NCI-H1105 treated with DMSO at 0.1 percent for 48 hours (cell line): ENCODE measurements at regions not wholly inside any gene's neighbourhood (a gene's known extent, or its start where the extent isn't known, plus 50 kb on each side); places are given as distances from the start of the nearest gene placed in this dataset.

Source experiments
- DNase-seq: peaks from one replicate; lab custom pipeline; 2025; lab: John Stamatoyannopoulos, UW

DNA sequence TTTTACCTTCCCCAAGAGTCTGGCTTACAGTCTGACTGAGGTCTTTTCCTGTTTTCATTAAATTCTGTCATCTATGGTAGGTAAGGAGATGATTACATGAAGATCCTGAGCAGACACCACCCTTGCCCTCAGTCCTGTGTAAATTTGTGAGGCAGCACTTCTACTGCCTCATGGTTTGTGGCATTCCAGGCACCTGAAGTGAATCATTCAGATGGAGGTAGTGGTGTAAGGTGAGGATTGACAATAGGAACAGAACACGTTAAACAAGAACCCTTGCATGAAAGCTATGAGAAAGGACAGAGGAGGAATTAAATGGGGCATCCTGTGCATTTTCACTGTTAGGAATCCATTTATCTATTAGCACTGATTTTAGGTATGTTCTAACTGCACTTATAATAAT is 618.6 kb downstream of the TLL1 start:
- no peak for DNase-seq

DNA sequence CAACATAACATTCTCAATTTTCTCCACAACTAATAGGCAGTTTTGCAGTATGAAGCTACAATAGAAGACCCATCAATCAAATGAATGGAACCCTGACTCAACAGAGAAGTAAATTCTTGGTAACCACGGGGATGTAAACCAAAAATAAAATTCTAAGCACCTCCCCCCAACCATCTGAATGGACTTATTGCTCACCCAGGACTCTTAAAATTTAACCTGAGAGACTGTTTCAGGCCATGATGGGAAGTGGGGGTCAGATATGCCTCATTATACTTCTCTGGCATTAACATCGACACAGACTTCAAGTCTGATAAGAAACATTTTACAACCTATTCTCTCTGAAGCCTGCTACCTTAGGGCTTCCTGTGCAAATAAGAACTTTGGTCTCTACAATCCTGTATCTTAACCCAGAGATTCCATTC is 620.9 kb downstream of the TLL1 start:
- no peak for DNase-seq

DNA sequence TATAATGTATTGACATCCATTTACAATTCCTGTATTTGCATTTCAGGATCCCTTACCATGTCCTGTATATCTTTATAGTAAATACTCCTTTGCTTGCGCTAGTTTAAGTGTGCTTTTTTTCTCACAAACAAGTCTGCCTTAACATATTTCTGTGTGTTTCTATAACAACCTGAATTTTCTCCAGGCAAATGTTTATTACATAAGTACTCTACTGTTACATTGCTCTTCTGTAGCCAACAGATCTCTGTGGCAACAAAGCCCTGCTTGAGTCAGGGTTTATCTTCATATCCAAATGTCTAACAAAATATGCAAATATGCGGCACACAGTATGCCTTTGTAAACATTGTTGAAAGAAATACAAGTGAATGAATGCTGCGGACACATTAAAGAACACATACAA is 625.5 kb downstream of the TLL1 start:
- DNase-seq, result no peak

DNA sequence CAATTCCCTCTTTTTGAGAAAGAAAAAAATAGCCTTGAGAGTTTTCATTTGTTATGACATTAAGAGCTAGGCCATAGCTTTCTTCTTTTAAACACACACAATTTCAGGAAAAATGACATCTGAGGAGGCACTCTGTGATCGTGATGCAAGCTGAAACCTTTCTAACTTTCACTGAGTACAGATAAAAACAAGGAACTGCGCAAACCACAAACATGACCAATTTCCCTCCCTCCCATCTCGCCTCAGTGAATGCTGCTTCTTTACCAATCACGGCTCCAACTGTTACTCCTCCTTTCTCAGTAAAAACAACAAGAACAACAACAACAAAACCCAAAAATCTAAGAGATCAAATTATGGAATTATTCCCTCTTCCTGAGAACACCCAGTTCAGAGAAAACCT is 626.8 kb downstream of the TLL1 start:
- DNase-seq, result no peak

DNA sequence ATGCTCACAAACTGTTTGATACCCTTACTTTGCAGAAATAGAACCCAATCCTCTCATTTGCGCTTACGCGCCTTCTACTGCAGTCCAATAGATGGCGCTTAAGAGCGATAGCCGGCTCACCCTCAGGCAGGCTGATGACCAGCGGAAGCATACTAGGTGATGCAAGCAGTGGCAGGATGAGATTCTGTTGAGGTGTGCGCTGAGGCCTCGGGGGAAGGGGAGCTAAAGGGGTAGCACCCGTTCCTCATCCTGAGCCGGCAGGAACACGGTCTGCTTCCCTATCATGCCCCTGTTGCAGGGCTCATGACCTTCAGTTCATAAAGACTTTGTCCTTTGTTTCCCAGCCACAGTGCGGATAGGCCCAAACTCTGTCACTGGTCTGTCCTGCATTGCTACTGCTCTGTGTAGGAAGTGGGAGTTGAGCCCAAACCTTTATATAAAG is 628.9 kb downstream of the TLL1 start:
- DNase-seq, result no peak

DNA sequence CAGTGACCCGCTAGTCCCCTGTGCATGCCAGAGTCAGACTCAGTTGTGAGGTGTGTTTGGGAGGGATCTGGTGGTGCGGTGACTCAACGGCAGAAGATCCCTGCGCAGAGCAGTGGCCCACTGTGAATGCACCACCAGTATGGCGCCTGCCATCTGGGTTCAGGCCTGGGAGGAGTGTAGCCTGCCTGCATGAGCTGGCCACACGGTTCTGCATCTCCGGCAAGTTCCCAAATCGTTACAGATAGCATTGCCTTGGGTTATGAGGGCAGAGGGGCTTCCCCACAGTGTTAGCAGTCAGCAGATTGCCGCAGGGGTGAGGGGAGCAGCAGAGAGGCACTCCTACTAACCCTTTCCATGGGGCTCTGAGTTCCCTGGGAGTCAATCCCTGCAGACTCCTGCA is 629.6 kb downstream of the TLL1 start:
- DNase-seq, result no peak

DNA sequence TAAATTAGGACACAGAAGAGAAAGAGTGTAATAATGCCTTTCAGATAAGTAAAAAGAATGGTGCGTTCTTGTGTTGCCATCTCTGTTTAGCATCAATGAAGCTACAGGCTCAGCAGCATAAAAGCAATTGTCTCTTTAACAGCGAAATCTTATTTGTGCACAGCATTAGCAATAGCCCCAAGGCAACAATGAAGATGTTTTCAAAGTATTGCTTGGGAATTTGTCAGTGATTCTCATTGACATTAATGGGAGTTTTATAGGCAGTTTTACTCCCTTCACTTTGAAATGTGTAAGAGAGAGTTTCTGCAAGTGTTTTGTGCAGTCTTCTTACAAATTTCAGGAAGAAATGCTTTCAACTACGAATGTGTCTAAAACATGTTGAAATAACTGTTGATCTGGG is 633.0 kb downstream of the TLL1 start:
- DNase-seq, result no peak

DNA sequence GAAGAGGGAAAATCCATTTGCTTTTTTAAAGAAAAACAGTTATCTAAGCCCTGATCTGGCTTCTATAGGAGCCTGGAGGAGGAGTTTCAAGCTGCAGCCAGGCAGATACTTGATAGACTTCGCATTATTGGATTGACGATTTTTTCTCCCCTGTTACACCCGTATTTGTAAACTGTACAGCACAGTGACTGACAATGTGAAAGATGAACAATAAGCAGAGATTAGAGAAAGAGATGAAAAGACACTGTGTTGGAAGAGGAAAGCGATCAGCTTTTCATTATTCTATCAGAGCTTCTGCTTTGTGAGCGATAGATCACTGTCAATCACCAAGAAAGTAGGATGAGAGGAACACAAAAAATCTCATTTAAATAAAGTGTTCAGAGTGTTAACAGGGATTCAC is 639.2 kb downstream of the TLL1 start:
- DNase-seq, result no peak

DNA sequence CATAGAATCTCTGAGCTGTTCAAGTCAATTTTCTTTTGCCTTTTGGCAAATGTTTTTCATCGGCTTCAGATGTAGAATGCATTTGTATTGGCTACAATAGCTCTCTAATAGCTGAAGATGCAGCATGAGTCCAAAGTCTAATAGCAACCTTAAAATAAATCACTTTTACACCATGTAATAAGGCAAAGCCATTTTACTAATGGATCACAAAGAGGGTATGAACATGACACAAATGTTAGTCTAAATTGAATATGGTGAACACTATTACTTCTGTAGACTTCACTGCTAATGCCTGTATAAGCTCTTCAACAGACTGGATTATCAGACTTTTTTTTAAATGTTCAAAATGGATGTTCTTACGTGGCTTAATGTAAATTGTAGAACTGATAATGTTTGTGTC is 645.3 kb downstream of the TLL1 start:
- DNase-seq, result peak; percentile 88

DNA sequence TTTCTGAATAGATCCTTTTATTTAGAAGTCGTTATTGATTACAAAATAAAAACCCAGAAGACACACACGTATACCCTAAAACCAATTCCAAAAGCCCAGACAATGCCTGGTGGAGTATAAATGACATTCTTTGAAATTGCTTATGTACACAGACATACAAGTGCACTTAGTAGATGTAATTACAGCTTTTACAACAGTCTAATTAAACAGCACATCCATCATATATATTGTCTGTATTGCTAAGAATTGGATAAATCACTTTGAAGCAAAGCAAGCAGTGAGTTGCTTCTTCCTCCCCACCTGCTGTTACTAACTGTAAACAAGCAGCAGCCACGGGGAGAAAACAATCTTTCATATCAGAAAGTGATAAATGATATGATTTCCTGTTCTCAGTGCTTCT is 645.7 kb downstream of the TLL1 start:
- DNase-seq, result peak; percentile 93

DNA sequence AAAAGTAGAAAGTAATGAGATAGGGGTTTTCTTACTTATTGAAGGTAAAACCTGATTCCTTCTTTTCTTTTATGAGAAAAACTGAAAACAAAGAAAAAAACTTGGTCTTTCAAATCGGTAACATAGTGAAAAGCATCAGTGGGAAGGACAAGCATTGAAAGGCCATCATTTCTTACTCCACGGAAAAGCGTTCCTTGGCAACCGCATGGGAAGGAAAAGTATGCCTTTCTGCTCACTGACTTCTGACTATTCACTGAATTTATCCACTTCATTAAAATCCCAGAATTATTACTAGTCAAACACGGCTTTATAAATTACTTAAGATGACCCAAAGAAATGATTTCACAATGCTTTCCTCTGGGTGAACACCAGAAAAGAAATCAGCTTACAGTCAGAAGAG is 646.7 kb downstream of the TLL1 start:
- no peak for DNase-seq

DNA sequence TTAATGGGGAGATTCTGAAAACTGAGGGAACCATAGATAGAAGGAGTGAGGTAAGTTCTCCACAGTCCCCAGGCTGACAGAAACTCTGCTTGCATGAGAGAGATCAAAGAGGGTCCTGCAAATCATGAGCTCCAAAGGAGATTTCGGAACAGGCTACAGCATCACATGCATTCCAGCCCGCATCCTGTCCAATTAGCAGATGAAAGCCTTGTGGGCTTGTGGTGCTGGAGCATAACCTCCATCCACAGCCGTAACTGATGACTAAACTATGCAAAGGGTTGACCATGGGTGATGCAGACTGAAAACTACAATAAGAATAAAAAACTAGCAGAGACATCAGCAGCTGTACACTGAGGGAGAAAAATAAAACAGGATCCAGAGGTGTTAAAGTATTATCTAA is 654.5 kb downstream of the TLL1 start:
- no peak for DNase-seq

DNA sequence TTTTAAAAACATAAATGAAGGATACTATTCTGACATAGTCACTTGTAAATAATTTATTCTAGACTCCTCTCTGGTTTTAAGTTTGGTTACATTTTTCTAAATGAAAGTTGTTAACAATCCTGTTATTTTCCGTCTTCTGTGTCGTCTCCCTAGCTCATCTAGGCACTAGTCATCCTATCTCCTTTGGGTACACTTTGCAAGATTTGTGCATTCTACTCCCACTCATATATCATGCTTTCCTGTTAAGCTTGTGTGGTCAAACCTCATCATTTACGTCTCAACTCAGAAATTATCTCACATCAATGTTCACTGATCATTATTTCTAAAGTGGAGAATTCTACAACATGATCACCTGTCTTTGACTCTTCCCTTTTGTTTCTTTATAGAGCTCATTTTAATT is 658.7 kb downstream of the TLL1 start:
- no peak for DNase-seq

DNA sequence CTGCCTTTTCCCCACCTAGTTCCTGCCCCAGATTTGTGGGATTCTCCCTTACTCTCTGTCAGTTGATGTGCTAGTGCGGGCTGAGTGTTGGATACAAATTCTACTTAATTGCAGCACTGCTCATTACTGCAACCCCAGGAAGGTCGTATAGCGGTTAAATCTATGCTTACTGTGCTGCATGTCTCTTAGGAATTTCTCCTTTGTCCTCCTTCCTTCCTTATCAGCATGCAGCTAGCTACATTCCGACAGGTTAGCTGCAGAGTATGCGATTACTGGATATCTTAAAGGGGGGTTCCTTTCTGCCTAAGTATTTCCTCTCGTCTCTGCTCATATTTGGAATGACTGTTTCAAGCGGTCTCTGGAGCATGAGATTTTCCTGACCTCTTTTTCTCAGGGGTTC is 662.8 kb downstream of the TLL1 start:
- DNase-seq, result no peak

DNA sequence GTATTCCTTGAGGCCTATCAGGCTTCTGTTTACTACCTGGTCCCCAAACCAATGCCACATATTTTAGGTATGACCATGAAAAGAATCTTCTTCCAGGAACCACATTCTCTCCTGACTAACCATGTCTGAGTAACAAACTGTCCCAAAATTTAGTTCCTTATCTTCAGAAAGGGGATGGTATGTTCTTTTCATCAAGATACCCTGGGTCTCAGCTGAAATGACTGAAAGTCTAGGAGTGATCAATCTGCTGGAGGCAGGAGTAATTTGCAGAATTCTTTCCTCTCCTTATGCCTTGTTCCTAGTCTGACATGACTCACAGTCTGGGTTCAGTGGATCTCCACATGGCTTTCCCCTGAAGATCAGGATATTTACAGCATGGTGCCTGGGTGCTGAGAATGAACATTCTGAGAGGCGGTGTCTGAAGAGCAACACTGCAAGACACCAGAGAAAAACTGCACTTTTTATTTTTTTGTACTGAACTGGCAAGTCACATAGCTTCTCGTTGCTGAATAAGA is 665.5 kb downstream of the TLL1 start:
- no peak for DNase-seq

DNA sequence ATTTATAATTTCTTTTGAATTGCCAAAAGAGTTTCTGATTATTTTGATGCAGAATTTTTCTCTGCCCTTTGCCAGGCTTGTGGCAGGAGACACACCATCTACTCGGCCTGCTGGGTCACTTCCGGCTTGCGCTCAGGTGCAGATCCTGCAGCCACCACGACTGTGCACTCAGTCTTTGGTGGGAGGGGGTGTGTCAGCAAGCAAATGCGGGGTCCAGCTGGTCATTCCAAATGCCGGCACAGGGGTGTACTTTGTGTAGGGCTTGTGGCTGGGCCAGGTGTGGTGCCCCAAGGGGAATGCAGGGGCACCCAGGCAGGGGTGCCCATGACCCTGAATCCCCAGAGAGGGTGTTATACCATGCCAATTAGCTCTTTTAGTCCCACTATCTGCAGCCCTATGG is 673.0 kb downstream of the TLL1 start:
- DNase-seq, result no peak

DNA sequence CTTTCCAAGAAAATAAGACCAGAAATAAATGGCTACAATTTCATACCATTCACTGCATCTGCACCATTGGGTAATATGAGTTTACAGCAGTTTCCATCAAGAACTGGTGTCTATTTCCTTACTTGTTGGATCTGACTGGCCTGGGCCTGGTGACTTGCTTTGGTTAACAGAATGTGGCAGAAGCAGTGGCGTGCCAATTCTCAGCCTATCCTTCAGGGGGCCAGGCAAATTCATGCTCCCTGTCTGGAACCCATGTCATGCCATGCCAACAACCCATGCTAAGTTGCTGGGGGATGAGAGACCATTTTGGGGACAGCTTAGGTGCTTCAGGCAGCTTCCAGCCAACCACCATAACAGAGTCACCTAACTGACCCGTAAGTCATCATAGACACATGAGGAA is 656.7 kb downstream of the SPOCK3 start:
- no peak for DNase-seq

DNA sequence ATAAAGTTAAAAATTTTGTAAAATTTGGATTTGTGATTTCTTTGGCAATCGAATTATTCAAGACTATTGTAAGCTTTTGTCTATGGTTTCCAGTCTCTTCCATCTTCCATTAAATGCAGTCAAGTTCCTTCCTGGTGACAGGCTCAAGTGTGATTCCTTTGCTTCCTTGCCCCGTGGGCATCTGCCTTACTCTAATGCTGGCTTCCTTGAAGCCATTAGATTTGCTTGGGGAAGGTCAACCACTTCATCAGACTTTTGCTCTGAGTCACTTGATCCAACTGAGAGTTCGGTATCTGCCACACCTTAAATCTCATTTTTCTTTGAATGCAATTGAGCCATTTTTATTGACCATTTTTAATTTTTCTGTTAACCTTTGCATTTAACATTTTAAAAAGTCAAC is 648.8 kb downstream of the SPOCK3 start:
- no peak for DNase-seq

DNA sequence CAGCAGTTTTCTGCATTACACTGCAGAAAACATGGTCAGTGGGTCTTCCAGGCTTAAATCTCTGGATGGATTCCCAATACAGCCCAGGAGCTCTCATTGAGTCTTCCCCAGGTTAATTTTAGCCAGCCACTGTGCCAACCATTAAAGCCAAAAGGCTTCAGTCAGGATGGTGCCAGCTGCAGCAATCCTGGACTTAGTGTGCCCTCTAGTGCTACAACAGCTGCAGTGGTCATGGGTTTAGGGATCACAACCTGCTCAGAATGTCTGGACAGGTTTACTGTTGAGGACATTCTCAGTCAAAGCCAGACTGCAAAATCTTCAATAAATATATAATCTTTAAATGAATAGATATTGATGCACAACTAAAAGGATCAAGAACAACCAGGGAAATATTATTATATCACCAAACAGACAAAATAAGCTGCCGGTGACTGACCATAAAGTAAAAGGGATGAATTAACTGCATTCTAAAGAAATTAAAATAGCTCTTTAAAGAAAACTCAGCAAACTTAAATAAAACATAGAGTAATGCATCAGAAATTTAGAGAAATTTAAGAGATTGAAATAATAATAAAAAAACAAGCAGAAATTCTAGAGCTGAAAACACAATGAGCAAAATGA is 639.9 kb downstream of the SPOCK3 start:
- peak; percentile 48 for DNase-seq

DNA sequence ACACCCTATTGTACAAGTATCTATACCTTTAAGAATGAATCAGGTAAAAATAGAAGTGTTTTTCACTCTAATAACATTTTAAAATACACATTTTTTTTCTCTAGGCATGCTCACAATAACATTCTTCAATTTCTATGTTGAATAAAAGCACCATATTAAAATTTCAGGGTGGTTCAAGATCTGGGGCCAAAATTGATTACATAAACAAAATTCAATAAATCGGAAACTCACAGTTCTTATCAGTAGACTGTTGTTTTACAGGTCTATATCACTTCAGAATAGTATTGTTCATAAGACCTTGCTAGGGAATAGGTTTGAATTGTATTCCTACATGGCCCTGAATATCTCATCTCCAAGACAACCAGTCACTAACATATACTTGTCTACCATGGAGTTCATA is 634.0 kb downstream of the SPOCK3 start:
- no peak for DNase-seq

DNA sequence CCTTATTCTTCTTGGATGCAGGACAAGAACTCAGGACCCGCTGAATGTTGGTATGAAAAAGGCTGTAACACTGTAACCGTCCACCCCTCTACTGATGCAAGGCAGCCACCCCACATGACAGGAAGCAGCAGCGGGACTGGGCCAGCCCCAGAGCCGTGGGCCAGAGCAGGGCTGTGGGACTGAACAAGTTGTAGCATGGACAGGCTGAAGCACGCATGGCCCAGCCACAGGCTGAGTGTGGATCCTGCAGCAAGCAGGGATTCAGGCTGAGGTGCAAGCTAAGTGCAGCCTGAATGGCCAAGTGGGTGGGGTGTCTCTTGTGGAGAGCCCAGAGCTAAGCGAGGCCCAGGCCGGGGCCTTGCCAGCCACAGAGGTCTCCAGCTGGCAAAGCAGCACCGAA is 632.2 kb downstream of the SPOCK3 start:
- DNase-seq, result no peak

DNA sequence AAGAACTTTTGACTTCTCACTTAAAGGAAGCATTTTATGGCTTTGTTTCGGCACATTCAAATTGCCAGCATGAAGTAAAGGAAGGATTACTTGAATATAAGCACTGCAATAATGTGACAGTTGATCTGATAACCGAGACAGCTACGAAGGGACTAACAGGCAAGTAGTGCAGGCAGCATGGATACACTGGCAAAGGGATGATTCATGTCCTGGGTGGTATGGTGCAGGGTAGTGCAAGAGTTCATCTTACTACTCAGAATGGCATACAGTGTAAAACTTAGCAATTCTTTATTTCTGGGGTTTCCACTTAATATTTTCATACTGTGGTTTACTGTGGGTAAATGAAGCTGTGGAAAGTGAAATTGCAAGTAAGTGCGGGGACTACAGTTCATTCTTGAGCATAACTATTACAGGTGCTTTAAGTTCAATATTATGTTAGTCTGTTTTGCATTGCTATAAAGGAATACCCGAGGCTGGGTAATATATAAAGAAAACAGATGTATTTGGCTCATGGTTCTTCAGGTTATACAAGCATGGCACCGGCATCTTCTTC is 611.8 kb downstream of the SPOCK3 start:
- DNase-seq, result no peak

DNA sequence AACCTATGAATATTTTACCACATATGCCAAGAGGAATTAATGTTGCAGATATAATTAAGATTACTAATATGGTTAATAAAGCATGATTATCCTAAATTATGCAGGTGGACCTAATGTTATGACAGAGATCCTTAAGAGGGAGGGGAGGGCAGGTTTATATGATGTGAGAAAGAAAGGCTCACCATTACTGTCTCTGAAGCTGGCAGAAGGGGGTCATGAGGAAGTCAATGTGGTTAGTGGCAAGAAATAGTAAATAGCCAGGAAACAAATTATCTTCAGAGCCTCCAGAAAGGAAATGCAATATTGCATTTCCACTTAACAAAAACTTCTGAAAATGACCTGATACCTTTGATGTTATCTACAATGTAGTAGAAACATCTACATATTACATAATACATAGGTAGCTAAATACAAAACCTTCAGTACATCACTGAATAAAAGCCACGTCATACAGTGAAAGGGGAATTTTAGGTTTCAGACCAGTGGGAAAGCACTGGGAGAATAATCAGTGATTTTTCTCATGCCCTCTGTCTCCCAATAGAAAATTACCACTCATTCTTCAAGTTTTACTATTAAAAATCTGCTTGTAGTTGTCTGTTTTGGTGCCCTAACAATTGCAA is 609.2 kb downstream of the SPOCK3 start:
- no peak for DNase-seq

DNA sequence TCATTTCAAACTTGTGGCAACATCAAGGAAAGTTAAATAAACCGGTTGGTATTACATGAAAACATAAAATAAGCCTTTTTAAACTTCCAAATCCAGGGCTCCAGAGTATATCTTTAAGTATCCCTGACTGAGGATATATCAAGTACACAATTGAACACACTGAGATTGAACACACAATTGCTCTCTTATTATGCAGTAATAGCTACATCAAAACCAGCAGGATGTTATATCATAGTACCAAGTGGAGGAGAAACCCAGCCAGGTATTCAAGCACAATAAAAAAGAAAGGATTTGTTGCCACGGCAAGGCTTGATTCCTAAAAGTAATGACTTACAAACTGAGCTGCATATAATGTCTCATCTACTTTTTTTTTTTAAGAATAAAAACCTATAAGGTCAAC is 605.8 kb downstream of the SPOCK3 start:
- no peak for DNase-seq
